Endothelial cell of umbilical vein (primary cell): ENCODE measurements at regions not wholly inside any gene's neighbourhood (a gene's known extent, or its start where the extent isn't known, plus 50 kb on each side); places are given as distances from the start of the nearest gene placed in this dataset.

Source experiments
- BruUV-seq: library from RNA; stranded (reverse); fragments of 400-500 nt; replicated peaks from 2 replicates; lab custom pipeline; 2021; lab: Mats Ljungman, UMichigan
- CTCF ChIA-PET: fragments of 300-600, 350-600 bp; sonication (Branson Sonifier 250); formaldehyde crosslinking; loops from one replicate; lab custom pipeline; 2021; ENCODE audit warnings: antibody characterized with exemption, inconsistent platforms; lab: Charles Lee
- POLR2A ChIA-PET: fragments of 300-600, 350-600 bp; sonication (Branson Sonifier 250); formaldehyde crosslinking; loops from one replicate; lab custom pipeline; 2021; ENCODE audit warnings: antibody characterized with exemption, inconsistent platforms; lab: Charles Lee
- DNase-seq: peaks from one replicate; pipeline ENCODE4 v3.0.0-alpha.2; 2011; ENCODE audit warnings: low read depth, low spot score
- FAIRE-seq: peaks from 2 replicates; lab custom pipeline; 2011; peaks lifted over from hg19 to GRCh38; lab: Jason Lieb, UNC
- H2AFZ ChIP-seq: 2 replicates; pipeline ENCODE4 v1.6.0; 2012; ENCODE audit warnings: low read depth, low read length, control low read depth, inconsistent platforms
- H3K27ac ChIP-seq: 2 replicates; pipeline ENCODE4 v1.5.1; 2011; ENCODE audit warnings: low read depth, mild to moderate bottlenecking, control low read depth, low read length, moderate library complexity; ENCODE audit not compliant: insufficient read depth
- H3K27me3 ChIP-seq, 2 experiments: 2 replicates each; pipeline versions ENCODE4 v1.6.0 to v1.6.1; 2011; ENCODE audit warnings: low read length in 2 of 2, mixed read lengths in 1 of 2; ENCODE audit not compliant: control insufficient read depth in 2 of 2, insufficient read depth in 2 of 2
- H3K36me3 ChIP-seq, 2 experiments: 2 replicates in 1 of 2; 3 replicates in 1 of 2; pipeline ENCODE4 v1.5.1; 2011; ENCODE audit warnings: low read length in 2 of 2, mild to moderate bottlenecking in 1 of 2, moderate library complexity in 1 of 2; ENCODE audit not compliant: control insufficient read depth in 2 of 2, insufficient read depth in 2 of 2; ENCODE audit errors: extremely low read depth in 1 of 2
- H3K4me1 ChIP-seq: 3 replicates; pipeline ENCODE4 v1.5.1; 2011; ENCODE audit warnings: mild to moderate bottlenecking, low read length; ENCODE audit not compliant: control insufficient read depth, insufficient read depth; ENCODE audit errors: extremely low read depth
- H3K4me2 ChIP-seq: 2 replicates; pipeline ENCODE4 v1.6.1; 2011; ENCODE audit warnings: low read length, control low read depth, mixed read lengths; ENCODE audit not compliant: insufficient read depth
- H3K4me3 ChIP-seq, 3 experiments: fragments of 200-600 bp in 1 of 3; sonication (generic), shearing (Covaris generic) in 1 of 3; replicated peaks in 1 of 3; 2 replicates each; pipeline ENCODE4 v1.5.1; 2011 to 2016; ENCODE audit warnings: control low read depth in 3 of 3, low read length in 3 of 3, mild to moderate bottlenecking in 2 of 3, inconsistent platforms in 1 of 3, low read depth in 1 of 3, moderate library complexity in 1 of 3; ENCODE audit not compliant: insufficient read depth in 1 of 3
- H3K79me2 ChIP-seq: 2 replicates; pipeline ENCODE4 v1.6.0; 2012; ENCODE audit warnings: low read length, inconsistent platforms; ENCODE audit not compliant: control insufficient read depth, insufficient read depth
- H3K9ac ChIP-seq: replicated peaks from 2 replicates; pipeline ENCODE3; 2011; ENCODE audit warnings: low read length, control low read depth; ENCODE audit not compliant: insufficient read depth; ENCODE audit errors: extremely low read depth
- H3K9me1 ChIP-seq: replicated peaks from 3 replicates; pipeline ENCODE4 v1.6.0; 2011; ENCODE audit warnings: mild to moderate bottlenecking, low read length; ENCODE audit not compliant: control insufficient read depth, insufficient read depth; ENCODE audit errors: extremely low read depth
- H3K9me3 ChIP-seq: replicated peaks from 2 replicates; pipeline ENCODE4 v1.5.1; 2012; ENCODE audit warnings: low read length, inconsistent platforms; ENCODE audit not compliant: control insufficient read depth, insufficient read depth
- H4K20me1 ChIP-seq: replicated peaks from 2 replicates; pipeline ENCODE3; 2011; ENCODE audit warnings: mild to moderate bottlenecking, low read length; ENCODE audit not compliant: control insufficient read depth, insufficient read depth; ENCODE audit errors: extremely low read depth
- EZH2 ChIP-seq: IDR thresholded peaks from 2 replicates; pipeline ENCODE4 v1.6.1; 2012; ENCODE audit warnings: borderline replicate concordance, low read depth, mild to moderate bottlenecking, moderate library complexity, low read length, inconsistent platforms; ENCODE audit not compliant: severe bottlenecking
- FOS ChIP-seq: IDR thresholded peaks from 2 replicates; pipeline ENCODE4 v1.6.1; 2011; ENCODE audit warnings: mild to moderate bottlenecking, low read length, moderate library complexity, borderline replicate concordance; ENCODE audit not compliant: insufficient read depth
- GATA2 ChIP-seq: IDR thresholded peaks from 2 replicates; pipeline ENCODE4 v1.7.0; 2011; ENCODE audit warnings: low read depth, mild to moderate bottlenecking, moderate library complexity, mixed read lengths, low read length; ENCODE audit not compliant: insufficient read length, insufficient read depth
- JUN ChIP-seq: IDR thresholded peaks from 2 replicates; pipeline ENCODE4 v1.6.1; 2011; ENCODE audit warnings: borderline replicate concordance, low read depth; ENCODE audit not compliant: insufficient read length, insufficient read depth
- MAX ChIP-seq: IDR thresholded peaks from 2 replicates; pipeline ENCODE4 v1.6.1; 2011; ENCODE audit not compliant: insufficient read depth, insufficient read length
- MYC ChIP-seq: IDR thresholded peaks from one replicate; pipeline ENCODE4 v1.6.1; 2011; ENCODE audit warnings: mild to moderate bottlenecking, low read depth, low read length
- POLR2A ChIP-seq: IDR thresholded peaks from 2 replicates; pipeline ENCODE4 v1.6.1; 2012; ENCODE audit warnings: low read depth, mild to moderate bottlenecking, control low read depth, low read length
- POLR2AphosphoS5 ChIP-seq: IDR thresholded peaks from 2 replicates; pipeline ENCODE4 v1.6.1; 2012; ENCODE audit warnings: low read depth, mild to moderate bottlenecking, control low read depth, low read length, moderate library complexity; ENCODE audit not compliant: insufficient read depth
- dilution Hi-C: fragments of 300-500 bp; cut with MboI; formaldehyde crosslinking; loops from one replicate; pipeline ENCODE4 v1.15.0; 2019; ENCODE audit warnings: low sequenced_read_pairs; ENCODE audit not compliant: extremely low pct_ligation_motif_present
- intact Hi-C: fragments of 100-400 bp; cut with micrococcal nuclease; formaldehyde crosslinking; loops from one replicate; pipeline ENCODE4 v1.10.0; 2022
- TF ChIP-seq, protein P1 (sequence below), 2 donors: IDR thresholded peaks; 1 replicate in 1 of 2; 2 replicates in 1 of 2; pipeline ENCODE4 v1.5.1; 2011; ENCODE audit warnings: low read length in 2 of 2, mild to moderate bottlenecking in 2 of 2, moderate library complexity in 2 of 2, control low read depth in 1 of 2, inconsistent platforms in 1 of 2, low read depth in 1 of 2; ENCODE audit not compliant: insufficient read depth in 1 of 2; ENCODE audit errors: extremely low read depth in 1 of 2

- H3K9me1 ChIP-seq, result no peaks in the 10 kb centered on the region
- FAIRE-seq (no peak), DNase-seq (no peak)
- H3K27ac ChIP-seq, result no peak overlapping the region
- BruUV-seq, result no TSS peak
- H3K36me3 ChIP-seq, result no peaks in the 10 kb centered on the region
- H3K4me1 ChIP-seq, result no peaks in the 10 kb centered on the region
- H3K79me2 ChIP-seq, result no peaks in the 10 kb centered on the region
- no peak overlapping the region for H3K9ac ChIP-seq
- no peaks in the 10 kb centered on the region for H4K20me1 ChIP-seq
- POLR2A ChIA-PET, result no interaction called here
- H3K9me3 ChIP-seq, result no peaks in the 10 kb centered on the region
- no peak overlapping the region for H3K4me2 ChIP-seq
- TF ChIP-seq, protein P1, sequence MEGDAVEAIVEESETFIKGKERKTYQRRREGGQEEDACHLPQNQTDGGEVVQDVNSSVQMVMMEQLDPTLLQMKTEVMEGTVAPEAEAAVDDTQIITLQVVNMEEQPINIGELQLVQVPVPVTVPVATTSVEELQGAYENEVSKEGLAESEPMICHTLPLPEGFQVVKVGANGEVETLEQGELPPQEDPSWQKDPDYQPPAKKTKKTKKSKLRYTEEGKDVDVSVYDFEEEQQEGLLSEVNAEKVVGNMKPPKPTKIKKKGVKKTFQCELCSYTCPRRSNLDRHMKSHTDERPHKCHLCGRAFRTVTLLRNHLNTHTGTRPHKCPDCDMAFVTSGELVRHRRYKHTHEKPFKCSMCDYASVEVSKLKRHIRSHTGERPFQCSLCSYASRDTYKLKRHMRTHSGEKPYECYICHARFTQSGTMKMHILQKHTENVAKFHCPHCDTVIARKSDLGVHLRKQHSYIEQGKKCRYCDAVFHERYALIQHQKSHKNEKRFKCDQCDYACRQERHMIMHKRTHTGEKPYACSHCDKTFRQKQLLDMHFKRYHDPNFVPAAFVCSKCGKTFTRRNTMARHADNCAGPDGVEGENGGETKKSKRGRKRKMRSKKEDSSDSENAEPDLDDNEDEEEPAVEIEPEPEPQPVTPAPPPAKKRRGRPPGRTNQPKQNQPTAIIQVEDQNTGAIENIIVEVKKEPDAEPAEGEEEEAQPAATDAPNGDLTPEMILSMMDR (IDR thresholded peaks at IDR 0.05; ENCODE audit: extremely low read depth in 1 of 2, insufficient read depth in 1 of 2, low read depth in 1 of 2, low read length in 2 of 2), result no peak
- TF ChIP-seq FOS (no peak), EZH2 (no peak), POLR2AphosphoS5 (no peak), JUN (no peak), GATA2 (no peak), MYC (no peak), MAX (no peak), POLR2A (no peak)
- H3K4me3 ChIP-seq, result no peak overlapping the region
- no peaks in the 10 kb centered on the region for H3K27me3 ChIP-seq
- CTCF ChIA-PET, result no interaction called here
- intact Hi-C loops, result no loop called here
- no peak overlapping the region for H2AFZ ChIP-seq
- dilution Hi-C loops, result no loop called here
These were observed 90.7 kb upstream of the TNP1 start for GRCh38 chr2:216950547-216950946.
